ENCODE measurements at regions not wholly inside any gene's neighbourhood (a gene's known extent, or its start where the extent isn't known, plus 50 kb on each side); places are given as distances from the start of the nearest gene placed in this dataset.

- H3K4me3 ChIP-seq (ENCODE audit: low read depth, low read length), result no peak overlapping the region
- TF ChIP-seq CTCF (IDR thresholded peaks at IDR 0.05; ENCODE audit: borderline replicate concordance, insufficient read depth, low read depth, low read length), result no peak
Measured at GRCh38 chr4:33226783-33227182, 2506.6 kb downstream of the PCDH7 start.

- H3K4me3 ChIP-seq (ENCODE audit: low read depth, low read length), result no peak overlapping the region
- no peak for TF ChIP-seq CTCF (IDR thresholded peaks at IDR 0.05; ENCODE audit: borderline replicate concordance, insufficient read depth, low read depth, low read length)
Measured at GRCh38 chr4:33255094-33255493, 2534.9 kb downstream of the PCDH7 start.

- H3K4me3 ChIP-seq (ENCODE audit: low read depth, low read length), result no peak overlapping the region
- no peak for TF ChIP-seq CTCF (IDR thresholded peaks at IDR 0.05; ENCODE audit: borderline replicate concordance, insufficient read depth, low read depth, low read length)
Measured at GRCh38 chr4:33255507-33255906, 2535.3 kb downstream of the PCDH7 start.

GRCh38 chr4:33262824-33263223 is 2542.7 kb downstream of the PCDH7 start:
- TF ChIP-seq CTCF (IDR thresholded peaks at IDR 0.05; ENCODE audit: borderline replicate concordance, insufficient read depth, low read depth, low read length), result no peak
- H3K4me3 ChIP-seq (ENCODE audit: low read depth, low read length), result no peak overlapping the region

GRCh38 chr4:33268776-33269175 is 2548.6 kb downstream of the PCDH7 start:
- no peak for TF ChIP-seq CTCF (IDR thresholded peaks at IDR 0.05; ENCODE audit: borderline replicate concordance, insufficient read depth, low read depth, low read length)
- H3K4me3 ChIP-seq (ENCODE audit: low read depth, low read length), result no peak overlapping the region

GRCh38 chr4:33270403-33270802 is 2550.2 kb downstream of the PCDH7 start:
- no peak overlapping the region for H3K4me3 ChIP-seq (ENCODE audit: low read depth, low read length)
- no peak for TF ChIP-seq CTCF (IDR thresholded peaks at IDR 0.05; ENCODE audit: borderline replicate concordance, insufficient read depth, low read depth, low read length)

- TF ChIP-seq CTCF (IDR thresholded peaks at IDR 0.05; ENCODE audit: borderline replicate concordance, insufficient read depth, low read depth, low read length), result no peak
- no peak overlapping the region for H3K4me3 ChIP-seq (ENCODE audit: low read depth, low read length)
Measured at GRCh38 chr4:33272722-33273121, 2552.6 kb downstream of the PCDH7 start.

Measured in GM12875 (cell line).